Hepatocyte (in vitro differentiated cells): ENCODE measurements at regions not wholly inside any gene's neighbourhood (a gene's known extent, or its start where the extent isn't known, plus 50 kb on each side); places are given as distances from the start of the nearest gene placed in this dataset.

ENCODE experiments used
- EZH2 ChIP-seq: fragments of 200-600 bp; sonication (generic); IDR thresholded peaks from 2 replicates; pipeline ENCODE4 v1.6.1; 2016; ENCODE audit warnings: antibody characterized with exemption, mild to moderate bottlenecking, borderline replicate concordance
- TF ChIP-seq, protein P1 (sequence below): fragments of 200-600 bp; sonication (generic); IDR thresholded peaks from 2 replicates; pipeline ENCODE4 v1.5.1; 2016; ENCODE audit warnings: antibody characterized with exemption, mild to moderate bottlenecking; ENCODE audit not compliant: poor library complexity

DNA sequence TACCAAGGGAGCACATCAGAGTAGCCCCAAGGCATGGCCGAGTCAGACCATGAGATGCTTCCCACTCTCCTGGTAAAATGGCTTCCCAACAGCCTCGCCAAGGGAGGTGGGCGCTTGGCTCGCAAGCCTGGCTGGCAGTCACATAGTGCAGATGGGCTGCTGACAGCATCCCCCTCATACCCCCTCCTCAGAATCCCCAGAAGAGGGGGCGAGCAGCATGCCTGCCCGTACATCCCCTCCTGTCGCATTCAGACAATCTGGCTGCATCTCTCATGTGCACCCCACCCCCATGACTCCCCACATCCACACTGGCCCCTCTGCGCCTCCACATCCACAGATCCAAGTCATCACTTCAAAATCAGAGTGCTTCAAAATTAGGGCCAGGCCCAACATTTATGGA, 54.0 kb upstream of the CES5A start:
- TF ChIP-seq, protein P1, sequence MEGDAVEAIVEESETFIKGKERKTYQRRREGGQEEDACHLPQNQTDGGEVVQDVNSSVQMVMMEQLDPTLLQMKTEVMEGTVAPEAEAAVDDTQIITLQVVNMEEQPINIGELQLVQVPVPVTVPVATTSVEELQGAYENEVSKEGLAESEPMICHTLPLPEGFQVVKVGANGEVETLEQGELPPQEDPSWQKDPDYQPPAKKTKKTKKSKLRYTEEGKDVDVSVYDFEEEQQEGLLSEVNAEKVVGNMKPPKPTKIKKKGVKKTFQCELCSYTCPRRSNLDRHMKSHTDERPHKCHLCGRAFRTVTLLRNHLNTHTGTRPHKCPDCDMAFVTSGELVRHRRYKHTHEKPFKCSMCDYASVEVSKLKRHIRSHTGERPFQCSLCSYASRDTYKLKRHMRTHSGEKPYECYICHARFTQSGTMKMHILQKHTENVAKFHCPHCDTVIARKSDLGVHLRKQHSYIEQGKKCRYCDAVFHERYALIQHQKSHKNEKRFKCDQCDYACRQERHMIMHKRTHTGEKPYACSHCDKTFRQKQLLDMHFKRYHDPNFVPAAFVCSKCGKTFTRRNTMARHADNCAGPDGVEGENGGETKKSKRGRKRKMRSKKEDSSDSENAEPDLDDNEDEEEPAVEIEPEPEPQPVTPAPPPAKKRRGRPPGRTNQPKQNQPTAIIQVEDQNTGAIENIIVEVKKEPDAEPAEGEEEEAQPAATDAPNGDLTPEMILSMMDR = no peak
- TF ChIP-seq EZH2 = no peak
